Endometrial microvascular endothelial cells (primary cell): ENCODE measurements at regions not wholly inside any gene's neighbourhood (a gene's known extent, or its start where the extent isn't known, plus 50 kb on each side); places are given as distances from the start of the nearest gene placed in this dataset.
"Not testable (repeated sequence)": the region's sequence is repeated elsewhere in the genome, so short reads cannot be mapped to it uniquely, and the experiment has no call there.

ENCODE experiments used
- in situ Hi-C: cut with HindIII; loops from 2 replicates; pipeline ENCODE4 v1.10.0; 2017; ENCODE audit warnings: low sequenced_read_pairs, low pct_unique_long_range_greater_than_20kb; ENCODE audit errors: inconsistent ontology term

DNA sequence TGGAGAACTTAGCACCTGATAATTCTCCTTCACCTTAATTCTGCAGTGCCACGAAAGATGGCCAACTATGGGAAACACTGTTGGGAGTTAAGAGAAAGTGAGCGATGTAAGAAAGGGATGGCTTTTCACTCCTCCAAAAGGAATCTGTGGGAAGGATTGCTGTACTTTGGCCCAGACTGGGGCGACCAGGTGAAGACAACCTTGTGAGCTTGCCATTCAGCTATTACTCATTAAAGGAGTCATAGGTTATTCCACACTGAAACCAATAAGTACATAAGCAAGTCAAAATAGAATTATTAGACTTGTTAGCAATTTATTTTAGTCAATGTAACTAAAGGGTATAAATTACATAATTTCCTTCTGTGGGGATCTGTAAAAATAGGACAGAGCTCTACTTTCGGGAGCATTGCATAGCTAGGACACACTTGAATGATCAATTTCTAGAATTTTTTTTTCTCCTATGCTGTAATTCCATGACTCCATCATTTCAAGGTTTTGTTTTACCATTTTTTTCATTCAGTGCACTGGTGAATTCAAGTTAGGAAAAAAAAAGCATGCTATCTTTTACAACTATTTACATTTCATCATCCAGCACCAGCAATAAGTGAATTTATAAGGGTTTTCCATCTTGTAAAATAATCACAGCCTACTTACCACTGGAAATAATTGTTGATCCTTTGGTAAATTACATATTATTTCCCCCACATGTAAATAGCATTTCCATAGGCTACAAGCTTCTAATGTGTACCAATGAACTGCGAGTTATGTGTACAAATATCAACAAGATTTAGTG is 231.7 kb downstream of the SIM1 start:
- in situ Hi-C loops, result no loop called here

DNA sequence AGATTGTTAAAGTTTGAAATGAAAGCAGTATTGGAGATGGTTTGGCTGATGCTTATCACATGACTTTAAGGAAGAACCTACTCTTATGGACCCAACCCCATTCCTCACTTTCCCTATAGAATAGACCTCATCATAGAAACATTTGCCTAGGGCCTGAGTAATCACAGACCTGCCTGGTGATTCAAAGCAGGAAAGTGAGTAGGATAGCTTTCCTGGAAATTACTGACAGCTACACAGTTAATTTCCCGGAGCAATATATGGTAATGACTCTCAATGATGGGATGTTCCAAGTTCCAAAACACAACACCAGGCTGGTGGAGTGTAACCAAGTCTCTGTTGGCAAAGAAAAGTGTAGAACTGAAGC is 233.8 kb downstream of the SIM1 start:
- in situ Hi-C loops, result no loop called here

DNA sequence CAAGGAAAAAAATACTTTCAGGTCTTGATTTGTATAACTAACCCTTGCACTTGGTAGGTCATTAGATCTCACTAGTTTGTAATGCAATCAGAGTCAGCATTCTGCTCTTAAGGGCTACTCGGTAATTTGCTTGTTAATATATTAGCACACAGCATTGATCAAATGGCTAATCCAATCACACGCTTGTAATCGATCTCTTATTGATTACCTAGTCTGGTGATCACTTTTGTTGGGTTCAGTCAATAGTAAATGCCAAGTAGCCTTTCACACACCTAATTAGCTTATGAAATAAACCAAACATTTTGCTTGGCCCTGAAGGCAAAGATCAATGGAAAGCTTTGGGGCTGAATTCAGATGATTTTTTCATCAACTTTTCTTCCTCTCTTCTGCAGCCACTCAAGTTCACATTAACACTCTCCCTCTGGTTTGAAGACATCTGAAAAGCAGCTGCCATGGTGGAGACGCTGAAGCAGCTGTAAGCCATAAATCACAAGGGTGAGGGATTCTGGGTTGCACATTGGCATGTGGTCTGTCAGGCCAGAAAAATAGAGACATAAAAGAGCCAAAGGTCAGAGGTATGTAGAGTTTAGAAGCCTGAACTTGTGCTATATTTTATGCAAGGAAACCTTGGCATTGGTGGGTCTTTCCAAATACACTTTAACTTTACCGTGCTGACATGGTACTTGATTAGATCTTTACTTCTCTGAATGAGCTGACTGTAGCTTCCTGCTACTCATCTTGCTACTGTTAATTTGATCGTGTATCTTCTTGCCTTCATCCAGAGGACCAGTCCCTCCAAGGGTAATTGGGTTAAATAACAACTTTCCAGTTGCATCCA is 234.4 kb downstream of the SIM1 start:
- in situ Hi-C loops, result no loop called here

DNA sequence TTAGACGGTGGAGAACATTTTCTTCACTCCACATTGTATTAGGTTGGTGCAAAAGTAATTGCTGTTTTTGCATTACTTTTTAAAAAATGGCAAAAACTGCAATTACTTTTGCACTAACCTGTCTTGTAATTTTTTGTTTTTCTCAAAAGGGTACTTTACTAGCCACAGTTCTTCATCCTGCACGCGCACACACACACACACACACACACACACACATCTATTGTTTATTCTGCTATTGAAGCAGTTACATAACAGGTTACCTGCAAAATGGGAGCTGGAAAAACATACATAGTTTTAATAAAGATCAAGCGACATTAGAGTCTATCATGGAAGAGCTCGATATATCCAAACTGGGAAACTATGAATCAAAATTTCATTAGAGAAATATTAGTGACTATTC is 235.2 kb downstream of the SIM1 start:
- in situ Hi-C loops, result no loop called here

DNA sequence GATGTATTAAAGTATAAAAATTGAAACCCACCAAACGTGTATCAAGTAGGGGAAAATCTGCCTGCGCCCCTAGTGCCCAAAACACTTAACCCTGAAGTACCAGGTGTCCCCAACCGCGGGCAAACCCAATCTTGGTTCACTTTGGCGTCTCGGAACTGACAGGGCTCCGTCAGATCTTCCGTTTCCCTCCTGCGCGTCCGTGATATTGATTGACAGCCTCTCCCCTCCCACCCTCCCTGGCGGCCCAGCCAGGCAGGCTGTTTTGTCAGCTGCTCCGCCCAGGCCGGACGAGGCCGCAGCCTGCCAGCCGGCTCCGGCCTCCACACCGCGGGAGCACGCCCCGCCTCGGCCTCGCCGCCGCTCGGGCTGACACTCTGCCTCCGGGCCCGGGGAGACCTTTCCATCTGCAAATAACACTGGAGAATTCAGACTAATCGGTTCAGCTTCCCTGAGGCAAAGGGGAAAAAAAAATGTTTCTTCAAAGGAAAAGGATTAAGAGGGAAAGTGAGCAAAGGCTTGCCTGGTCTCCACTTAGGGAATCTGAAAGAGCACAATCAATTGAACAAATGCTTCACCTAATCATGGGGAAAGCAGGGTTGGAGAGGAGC is 234.9 kb upstream of the MCHR2 start:
- in situ Hi-C loops, result no loop called here

DNA sequence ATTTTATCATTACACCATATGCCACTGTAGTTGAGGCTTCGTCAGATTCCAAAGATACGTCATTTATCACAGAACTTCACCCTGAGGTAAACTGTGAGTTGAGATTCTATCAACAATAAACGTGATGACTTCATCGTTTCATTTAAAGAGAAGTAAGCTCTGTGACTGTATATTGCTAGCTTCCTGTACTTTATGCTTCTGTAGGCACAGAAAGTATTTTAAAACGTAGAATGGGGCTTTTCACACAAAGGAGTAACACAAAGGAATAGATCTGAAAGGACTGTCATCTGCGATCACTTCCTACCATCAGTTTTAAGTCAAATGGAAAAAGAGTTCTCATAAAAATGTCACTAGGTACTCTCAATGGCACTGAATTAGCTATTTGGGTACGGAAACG is 234.4 kb upstream of the MCHR2 start:
- in situ Hi-C loops, result no loop called here

DNA sequence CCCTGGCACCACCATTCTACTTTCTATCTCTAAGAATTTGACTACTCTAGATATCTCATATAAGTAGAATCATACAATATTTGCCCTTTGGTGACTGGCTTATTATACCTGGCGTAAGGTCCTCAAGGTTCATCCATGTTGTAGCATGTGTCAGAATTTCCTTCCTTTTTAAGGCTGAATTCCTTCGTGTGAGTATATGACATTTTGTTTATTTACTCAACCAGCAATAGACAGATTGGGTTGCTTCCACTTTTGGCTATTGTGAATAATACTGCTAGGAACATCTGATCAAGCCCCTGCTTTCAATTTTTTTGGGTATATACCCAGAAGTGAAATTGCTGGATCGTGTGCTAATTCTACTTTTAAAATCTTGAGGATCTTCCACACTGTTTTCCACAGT is 232.8 kb upstream of the MCHR2 start:
- in situ Hi-C loops, result no loop called here

DNA sequence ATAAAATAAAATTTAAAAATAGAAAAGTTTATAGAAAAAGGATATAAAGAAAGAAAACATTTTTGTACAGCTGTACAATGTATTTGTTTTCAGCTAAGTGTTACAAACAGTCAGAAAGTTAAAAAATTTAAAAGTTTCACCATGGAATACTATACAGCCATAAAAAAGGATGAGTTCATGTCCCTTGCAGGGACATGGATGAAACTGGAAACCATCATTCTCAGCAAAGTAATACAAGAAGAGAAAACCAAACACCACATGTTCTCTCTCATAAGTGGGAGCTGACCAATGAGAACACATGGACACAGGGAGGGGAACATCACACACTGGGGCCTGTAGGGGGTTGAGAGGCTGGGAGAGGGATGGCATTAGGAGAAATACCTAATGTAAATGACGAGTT is 229.9 kb upstream of the MCHR2 start:
- in situ Hi-C loops, result not testable (repeated sequence)

DNA sequence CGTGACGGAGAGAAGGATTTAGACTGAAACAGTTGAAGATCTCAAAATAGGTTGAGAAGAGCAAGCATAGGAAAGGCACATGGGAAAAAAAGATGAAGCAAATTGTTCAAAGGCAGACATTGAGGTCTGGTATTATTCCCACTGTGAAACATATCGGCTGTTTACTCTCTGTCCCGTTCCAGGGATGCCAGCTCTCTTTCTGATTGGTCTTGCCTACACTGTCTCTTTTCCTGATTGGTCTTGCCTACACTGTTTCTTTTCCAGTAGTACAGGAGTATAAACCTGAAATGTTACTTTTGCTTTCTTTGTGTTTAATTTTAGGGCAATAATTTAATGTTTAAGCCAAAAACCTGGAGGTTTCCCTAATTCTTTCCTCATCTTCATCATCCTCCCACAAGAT is 226.5 kb upstream of the MCHR2 start:
- in situ Hi-C loops, result no loop called here

DNA sequence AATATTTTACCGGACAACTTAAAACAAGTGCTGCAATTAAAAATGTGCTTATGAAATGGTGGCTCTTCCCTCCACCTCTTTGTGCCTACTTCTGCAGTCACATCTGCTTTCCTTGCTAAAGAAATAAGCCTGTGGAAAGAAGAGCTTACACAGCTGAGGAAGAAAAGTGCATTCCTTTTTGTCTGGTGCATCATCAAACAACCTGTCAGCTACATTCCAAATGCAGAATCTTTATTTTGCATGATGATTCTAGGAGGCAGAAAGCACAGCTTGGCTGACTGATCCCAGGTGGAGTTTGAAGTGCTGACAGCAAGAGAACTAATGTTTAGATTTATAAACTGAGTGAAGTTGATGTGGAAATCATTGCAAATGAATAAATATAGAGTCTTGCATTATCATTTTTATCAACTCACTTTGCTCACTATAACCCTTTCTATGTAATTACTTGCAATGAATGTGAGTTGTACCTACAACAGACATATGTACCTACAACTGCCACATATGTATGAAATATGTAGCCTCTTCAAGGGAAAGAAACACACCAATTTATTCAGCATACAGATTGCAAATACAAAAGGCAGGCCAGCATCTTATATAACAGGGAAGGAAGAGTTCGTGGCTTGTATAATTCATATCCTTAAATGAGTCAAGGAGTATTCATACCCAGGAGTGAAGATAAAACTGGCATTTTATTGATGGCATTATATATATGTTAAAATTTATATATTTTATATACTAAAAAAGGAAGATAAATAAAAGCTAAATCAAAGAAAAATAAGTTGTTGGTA is 223.4 kb upstream of the MCHR2 start:
- in situ Hi-C loops, result no loop called here

DNA sequence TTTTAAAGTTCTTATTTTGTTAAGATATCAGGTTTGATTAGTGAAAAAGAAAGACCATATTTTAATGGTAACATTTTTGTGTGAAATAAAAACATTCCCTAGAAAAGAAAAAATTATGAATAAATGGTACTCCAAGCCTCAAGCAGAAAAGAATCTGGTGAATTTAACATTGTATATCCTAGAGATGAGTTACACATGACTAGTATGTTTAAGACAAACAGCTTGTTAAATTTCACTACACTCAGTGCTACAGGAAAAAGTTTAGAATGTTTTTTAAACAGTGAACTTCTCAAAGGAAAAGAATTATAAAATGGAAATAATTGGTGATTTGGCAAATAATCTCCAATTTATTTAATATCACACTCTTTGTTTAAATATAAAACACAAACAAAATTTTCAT is 222.7 kb upstream of the MCHR2 start:
- in situ Hi-C loops, result no loop called here

DNA sequence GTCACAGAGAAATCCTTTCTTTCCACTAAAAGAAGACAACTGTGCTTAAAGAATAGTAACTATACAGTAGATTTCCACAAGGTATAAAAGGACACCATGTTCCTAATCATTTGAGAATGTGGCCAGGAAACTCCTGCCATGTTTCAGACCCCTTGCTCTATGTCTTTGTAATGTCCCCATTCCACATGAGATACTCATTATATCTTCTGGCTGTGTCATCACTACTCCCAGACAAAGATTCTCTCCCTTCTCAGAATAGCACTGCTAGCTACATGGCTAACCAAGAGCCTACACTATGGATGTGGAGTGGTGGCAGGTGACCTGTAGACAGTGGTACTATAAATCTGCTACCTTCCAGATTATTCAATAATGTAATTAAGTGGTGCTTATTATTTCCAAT is 218.1 kb upstream of the MCHR2 start:
- in situ Hi-C loops, result no loop called here

DNA sequence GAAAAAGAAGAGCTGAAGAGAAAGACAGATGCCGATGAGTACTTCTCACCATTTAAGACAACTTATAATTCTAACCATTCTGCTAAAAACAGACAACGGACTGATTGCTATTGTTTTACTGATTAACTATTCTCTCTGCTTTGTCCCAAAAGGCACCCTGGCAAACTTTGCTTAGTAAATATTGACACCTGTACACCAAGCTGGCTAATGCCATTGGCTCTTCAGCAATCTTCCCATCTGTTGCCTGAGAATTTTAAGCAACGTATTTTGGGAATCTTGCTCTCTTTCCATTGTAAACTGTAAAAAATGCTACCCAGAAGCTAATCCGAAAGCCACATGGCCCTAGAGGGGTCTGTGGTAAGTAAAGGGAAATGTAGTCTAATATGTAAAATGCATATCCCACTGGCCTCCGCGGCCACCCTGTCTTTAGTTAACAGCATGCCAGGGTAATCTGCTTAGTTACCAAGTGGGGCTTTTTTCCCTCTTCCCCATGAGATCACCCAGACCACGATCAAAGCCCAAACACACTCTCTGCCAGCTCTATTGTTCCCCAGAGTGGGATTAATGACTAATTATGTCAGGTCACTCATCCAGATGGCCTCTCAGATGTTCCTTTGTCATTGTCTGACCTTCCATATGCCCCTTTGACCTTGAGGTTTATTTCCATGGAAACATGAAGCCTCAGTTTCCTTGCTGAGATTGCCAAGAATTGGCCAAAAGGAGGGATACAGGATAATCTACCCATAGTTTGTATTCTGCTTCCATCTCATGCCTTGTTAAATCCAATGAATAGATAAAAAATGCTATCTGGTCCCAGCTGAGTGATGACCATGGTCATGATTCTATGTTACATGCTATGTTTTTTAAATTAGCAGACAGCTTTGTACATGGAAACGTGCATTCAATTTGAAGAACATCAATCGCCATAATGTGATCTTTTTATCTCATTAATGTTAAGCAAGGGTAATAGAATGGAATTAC is 216.4 kb upstream of the MCHR2 start:
- in situ Hi-C loops, result no loop called here

DNA sequence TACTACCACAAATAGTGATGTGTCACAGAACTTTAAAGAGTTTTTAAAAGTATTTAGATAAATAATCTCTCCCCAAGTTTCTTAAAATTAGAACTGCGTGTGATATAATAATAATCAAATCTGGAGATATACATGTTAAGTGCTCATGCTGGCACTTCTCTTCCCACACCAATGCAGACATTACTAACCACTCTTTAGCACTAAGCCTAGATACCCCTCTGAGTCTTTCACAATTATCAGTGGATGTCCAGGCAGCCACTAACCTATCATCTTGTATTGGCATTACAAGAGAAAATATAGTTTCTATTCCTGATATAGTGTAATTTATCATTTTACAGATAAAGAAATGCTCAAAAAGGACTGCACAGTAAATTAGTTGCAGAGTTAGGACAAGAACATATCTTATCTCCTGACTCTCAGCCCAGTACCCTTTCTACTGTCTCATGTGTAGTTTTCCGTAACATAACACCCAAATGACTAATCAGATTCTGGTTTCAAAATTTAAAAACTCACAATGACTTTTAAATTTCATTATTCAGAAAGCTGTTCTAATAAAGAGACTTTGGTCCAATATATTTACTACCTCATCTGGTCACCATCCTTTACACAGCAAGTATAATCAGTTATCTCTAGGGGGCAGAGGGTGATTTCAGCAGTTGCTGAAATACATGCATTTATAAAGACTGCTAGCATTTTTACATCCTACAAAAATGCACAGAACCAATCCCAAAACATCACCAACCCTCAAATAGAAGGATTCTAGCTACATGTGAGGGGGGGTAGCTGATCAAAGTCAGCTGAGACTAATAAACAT is 215.5 kb upstream of the MCHR2 start:
- in situ Hi-C loops, result no loop called here

DNA sequence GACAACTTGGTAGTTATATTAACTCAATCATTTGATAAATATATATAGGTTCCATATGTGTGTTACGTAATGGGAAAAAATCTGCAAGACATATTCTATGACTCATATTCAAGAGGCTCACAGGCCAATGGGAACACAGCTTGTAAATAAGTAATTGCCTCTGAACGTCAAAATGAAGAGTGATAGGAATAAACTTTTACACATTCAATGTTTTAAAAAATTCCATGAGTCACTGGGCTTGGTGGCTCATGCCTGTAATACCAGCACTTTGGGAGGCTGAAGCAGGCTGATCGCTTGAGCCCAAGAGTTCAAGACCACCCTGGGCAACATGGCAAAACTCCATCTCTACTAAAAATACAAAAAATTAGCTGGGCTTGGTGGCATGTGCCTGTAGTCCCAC is 209.4 kb upstream of the MCHR2 start:
- in situ Hi-C loops, result no loop called here

DNA sequence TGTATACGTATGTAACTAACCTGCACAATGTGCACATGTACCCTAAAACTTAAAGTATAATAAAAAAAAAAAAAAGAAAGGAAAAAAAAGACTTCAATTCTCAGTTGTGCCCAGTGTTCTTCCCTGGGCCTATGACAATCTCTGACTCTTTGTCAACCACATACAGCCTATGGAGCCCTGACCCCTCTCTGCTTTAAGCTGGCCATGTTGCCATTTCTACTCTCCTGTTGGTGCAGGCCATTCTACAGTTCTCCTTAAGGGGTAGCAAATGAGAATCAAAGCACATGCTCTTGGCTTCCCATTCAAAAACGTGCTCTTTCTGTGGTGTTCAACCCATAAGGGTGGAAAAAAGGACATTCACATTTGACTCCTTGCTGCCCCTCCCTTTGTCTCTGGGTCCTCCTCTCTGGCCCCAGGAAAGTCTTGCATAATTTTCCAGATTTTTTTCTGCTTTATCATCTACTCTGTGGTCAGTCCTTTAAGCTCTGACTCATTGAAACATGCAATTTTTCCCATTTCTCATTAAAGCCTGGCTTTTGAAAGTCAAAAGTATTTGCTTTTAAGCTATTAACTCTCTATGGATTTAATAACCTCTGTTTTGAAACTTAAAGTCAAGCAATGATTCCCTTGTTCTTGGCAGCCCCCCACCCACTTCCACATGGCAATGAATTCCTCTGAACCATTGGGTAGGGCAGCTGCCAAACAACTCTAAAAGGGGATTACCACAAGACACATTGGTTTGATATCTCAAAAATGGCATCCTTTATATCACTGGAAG is 208.6 kb upstream of the MCHR2 start:
- in situ Hi-C loops, result no loop called here
